MCF 10A (cell line): ENCODE measurements at regions not wholly inside any gene's neighbourhood (a gene's known extent, or its start where the extent isn't known, plus 50 kb on each side); places are given as distances from the start of the nearest gene placed in this dataset.

Source experiments
- BruUV-seq: library from RNA; stranded (reverse); fragments of 400-500 nt; replicated peaks from 2 replicates; lab custom pipeline; 2021; lab: Mats Ljungman, UMichigan
- CTCF ChIA-PET: fragments of 300-600 bp; sonication (Branson Sonifier 250); formaldehyde crosslinking; extraction: SDS; loops from one replicate; lab custom pipeline; 2021; ENCODE audit warnings: antibody characterized with exemption, inconsistent platforms; lab: Yijun Ruan, JAX
- POLR2A ChIA-PET: fragments of 300-600, 350-650 bp; sonication (Branson Sonifier 250); formaldehyde crosslinking; extraction: SDS; loops from one replicate; lab custom pipeline; 2020; ENCODE audit warnings: antibody characterized with exemption, inconsistent platforms; lab: Yijun Ruan, JAX
- DNase-seq: peaks from one replicate; pipeline ENCODE4 v3.0.0-alpha.2; 2018; ENCODE audit not compliant: unreplicated experiment
- H3K27ac Mint-ChIP-seq: one replicate; pipeline ENCODE4 v1.8.0; 2022; ENCODE audit warnings: mild to moderate bottlenecking, low read depth, mixed read lengths; ENCODE audit not compliant: unreplicated experiment
- H3K27me3 Mint-ChIP-seq: one replicate; pipeline ENCODE4 v1.8.0; 2022; ENCODE audit warnings: mixed read lengths; ENCODE audit not compliant: insufficient read depth, unreplicated experiment
- H3K36me3 Mint-ChIP-seq: one replicate; pipeline ENCODE4 v1.8.0; 2022; ENCODE audit warnings: mild to moderate bottlenecking, moderate library complexity, mixed read lengths; ENCODE audit not compliant: insufficient read depth, unreplicated experiment
- H3K4me1 Mint-ChIP-seq: one replicate; pipeline ENCODE4 v1.8.0; 2022; ENCODE audit warnings: mixed read lengths; ENCODE audit not compliant: insufficient read depth, unreplicated experiment
- H3K4me3 Mint-ChIP-seq: one replicate; pipeline ENCODE4 v1.8.0; 2022; ENCODE audit warnings: mild to moderate bottlenecking, moderate library complexity, mixed read lengths; ENCODE audit not compliant: unreplicated experiment
- H3K9me3 Mint-ChIP-seq: one replicate; pipeline ENCODE4 v1.8.0; 2022; ENCODE audit warnings: mixed read lengths; ENCODE audit not compliant: unreplicated experiment
- CTCF ChIP-seq: fragments of 200-600 bp; IDR thresholded peaks from one replicate; pipeline ENCODE4 v1.8.0; 2022; ENCODE audit warnings: antibody characterized with exemption, mild to moderate bottlenecking; ENCODE audit not compliant: unreplicated experiment
- intact Hi-C: fragments of 100-400 bp; cut with micrococcal nuclease; formaldehyde crosslinking; loops from 2 replicates; pipeline ENCODE4 v1.14.1; 2022

- Mint-ChIP-seq H3K36me3 (peaks cover 7% of the 10 kb centered on the region), H3K9me3 (peaks cover 20% of the 10 kb centered on the region), H3K27me3 (no peaks in the 10 kb centered on the region), H3K4me1 (peaks cover 12% of the 10 kb centered on the region), H3K27ac (no peak overlapping the region), H3K4me3 (no peak overlapping the region)
- intact Hi-C loops: no loop called here
- CTCF ChIA-PET: no interaction called here
- POLR2A ChIA-PET: no interaction called here
- no peak for DNase-seq
- BruUV-seq: no TSS peak
- TF ChIP-seq CTCF: no peak
These were observed 103.5 kb downstream of the ASB7 start for GRCh38 chr15:100705841-100706240.

GRCh38 chr15:100707229-100707628 lies 104.8 kb downstream of the ASB7 start:
- ChIA-PET POLR2A (no interaction called here), CTCF (no interaction called here)
- intact Hi-C loops: no loop called here
- peaks cover 12% of the 10 kb centered on the region for H3K4me1 Mint-ChIP-seq
- no TSS peak for BruUV-seq
- H3K9me3 Mint-ChIP-seq: peaks cover 20% of the 10 kb centered on the region
- peaks cover 7% of the 10 kb centered on the region for H3K36me3 Mint-ChIP-seq
- H3K27me3 Mint-ChIP-seq: no peaks in the 10 kb centered on the region
- H3K4me3 Mint-ChIP-seq: no peak overlapping the region
- no peak for DNase-seq
- H3K27ac Mint-ChIP-seq: no peak overlapping the region
- no peak for TF ChIP-seq CTCF

- Mint-ChIP-seq H3K9me3 (peaks cover 20% of the 10 kb centered on the region), H3K4me1 (peaks cover 23% of the 10 kb centered on the region), H3K27ac (no peak overlapping the region), H3K4me3 (no peak overlapping the region), H3K27me3 (no peaks in the 10 kb centered on the region), H3K36me3 (peaks cover 12% of the 10 kb centered on the region)
- no peak for DNase-seq
- POLR2A ChIA-PET: interaction anchor here (1.3 kb wide), 1 partner anchor 12 kb away, joined by 4 read pairs; no protein-coding TSS in a partner anchor
- no TSS peak for BruUV-seq
- intact Hi-C loops: no loop called here
- CTCF ChIA-PET: no interaction called here
- TF ChIP-seq CTCF: no peak
These were observed 106.5 kb downstream of the ASB7 start for GRCh38 chr15:100708916-100709315.

- Mint-ChIP-seq H3K27ac (no peak overlapping the region), H3K36me3 (peaks cover 12% of the 10 kb centered on the region), H3K4me3 (no peak overlapping the region), H3K4me1 (peaks cover 15% of the 10 kb centered on the region), H3K9me3 (peaks cover 20% of the 10 kb centered on the region), H3K27me3 (no peaks in the 10 kb centered on the region)
- DNase-seq: no peak
- intact Hi-C loops: no loop called here
- no TSS peak for BruUV-seq
- POLR2A ChIA-PET: no interaction called here
- CTCF ChIA-PET: interaction anchor here (0.5 to 0.7 kb wide), 2 partner anchors 25 to 380 kb away, joined by 3 to 4 read pairs; no protein-coding TSS in a partner anchor
- no peak for TF ChIP-seq CTCF
These were observed 107.8 kb downstream of the ASB7 start for GRCh38 chr15:100710222-100710621.
